HepG2 (cell line): ENCODE measurements at regions not wholly inside any gene's neighbourhood (a gene's known extent, or its start where the extent isn't known, plus 50 kb on each side); places are given as distances from the start of the nearest gene placed in this dataset.

ENCODE experiments used
- ATAC-seq: fragments of 200-7000 bp; cut with Tn5 transposase; 3 replicates; pipeline ENCODE4 v1.9.1; 2020; ENCODE audit warnings: mild to moderate bottlenecking, moderate library complexity
- BruUV-seq: library from RNA; stranded (reverse); fragments of 400-500 nt; replicated peaks from 2 replicates; lab custom pipeline; 2021; lab: Mats Ljungman, UMichigan
- CTCF ChIA-PET: fragments of 300-600 bp; formaldehyde crosslinking; extraction: SDS; loops from one replicate; lab custom pipeline; 2021; ENCODE audit warnings: low total read pairs, inconsistent platforms, low intra/inter-chr PET ratio; lab: Yijun Ruan, JAX
- POLR2A ChIA-PET: fragments of 350-600 bp; sonication (Branson Sonifier 250); formaldehyde crosslinking; loops from one replicate; lab custom pipeline; 2020; ENCODE audit warnings: antibody characterized with exemption, inconsistent platforms; lab: Yijun Ruan, JAX
- DNase-seq: peaks from one replicate; pipeline ENCODE4 v3.0.0-alpha.2; 2015; ENCODE audit warnings: low spot score
- FAIRE-seq: peaks from 3 replicates; lab custom pipeline; 2011; peaks lifted over from hg19 to GRCh38; lab: Jason Lieb, UNC
- H2AFZ ChIP-seq: one replicate; pipeline ENCODE4 v1.6.1; 2011; ENCODE audit warnings: low read length, inconsistent platforms
- H3K27ac ChIP-seq: fragments of 300-600 bp; 3 replicates; pipeline ENCODE4 v1.8.0; 2011; ENCODE audit warnings: mixed run types, mild to moderate bottlenecking, mixed read lengths, low read length, inconsistent platforms; ENCODE audit not compliant: insufficient read depth; ENCODE audit errors: extremely low read length
- H3K27me3 ChIP-seq, 2 experiments: fragments of 200-600 bp in 1 of 2; 2 replicates in 1 of 2; 3 replicates in 1 of 2; pipeline versions ENCODE4 v1.6.0 to v1.8.0; 2011; ENCODE audit warnings: low read length in 2 of 2, mild to moderate bottlenecking in 2 of 2, moderate library complexity in 2 of 2, inconsistent platforms in 1 of 2; ENCODE audit not compliant: insufficient read depth in 2 of 2, control insufficient read depth in 1 of 2
- H3K36me3 ChIP-seq, 2 experiments: fragments of 200-600 bp in 1 of 2; replicated peaks in 1 of 2; 2 replicates in 1 of 2; 3 replicates in 1 of 2; pipeline versions ENCODE4 v1.5.1 to v1.8.0; 2011; ENCODE audit warnings: low read length in 2 of 2, inconsistent platforms in 1 of 2; ENCODE audit not compliant: insufficient read depth in 2 of 2, control insufficient read depth in 1 of 2
- H3K4me1 ChIP-seq: 2 replicates; pipeline ENCODE4 v1.5.1; 2012; ENCODE audit warnings: low read length, inconsistent platforms; ENCODE audit not compliant: insufficient read depth
- H3K4me2 ChIP-seq: 2 replicates; pipeline ENCODE4 v1.6.0; 2011; ENCODE audit warnings: low read depth, low read length, inconsistent platforms
- H3K4me3 ChIP-seq, 3 experiments: fragments of 200-600 bp in 1 of 3; sonication (generic), shearing (Covaris generic) in 1 of 3; replicated peaks in 1 of 3; 2 replicates each; pipeline ENCODE4 v1.5.1; 2011 to 2016; ENCODE audit warnings: low read length in 3 of 3, inconsistent platforms in 2 of 3, low read depth in 2 of 3, mild to moderate bottlenecking in 2 of 3, control low read depth in 1 of 3, mixed read lengths in 1 of 3; ENCODE audit not compliant: insufficient read depth in 1 of 3
- H3K79me2 ChIP-seq: one replicate; pipeline ENCODE4 v1.6.1; 2011; ENCODE audit warnings: low read length, inconsistent platforms; ENCODE audit not compliant: insufficient read depth
- H3K9ac ChIP-seq: 2 replicates; pipeline ENCODE4 v1.6.0; 2011; ENCODE audit warnings: mild to moderate bottlenecking, low read depth, low read length, inconsistent platforms; ENCODE audit not compliant: insufficient read depth
- H3K9me3 ChIP-seq: 2 replicates; pipeline ENCODE4 v1.5.1; 2012; ENCODE audit warnings: mild to moderate bottlenecking, low read length
- H4K20me1 ChIP-seq: 2 replicates; pipeline ENCODE4 v1.6.0; 2011; ENCODE audit warnings: inconsistent platforms, mild to moderate bottlenecking, low read length, moderate library complexity; ENCODE audit not compliant: insufficient read depth
- GPN1 ChIP-seq: sonication (generic); formaldehyde crosslinking; IDR thresholded peaks from 2 replicates; pipeline ENCODE4 v1.5.1; 2020; ENCODE audit warnings: missing genetic modification reagents, borderline replicate concordance
- RBM39 ChIP-seq: fragments of 200-400 bp; formaldehyde crosslinking; IDR thresholded peaks from one replicate; pipeline ENCODE4 v1.6.1; 2018; ENCODE audit warnings: antibody characterized with exemption, mild to moderate bottlenecking, low read depth, low read length; ENCODE audit not compliant: poor library complexity, severe bottlenecking
- ZNF468 ChIP-seq: sonication (generic); formaldehyde crosslinking; IDR thresholded peaks from 2 replicates; pipeline ENCODE4 v1.8.0; 2022; ENCODE audit warnings: mild to moderate bottlenecking, moderate library complexity, missing genetic modification reagents
- ZNF768 ChIP-seq: sonication (generic); formaldehyde crosslinking; IDR thresholded peaks from 2 replicates; pipeline ENCODE4 v1.4.0; 2020; ENCODE audit warnings: missing genetic modification reagents
- WGBS: methylation state at CpG from one replicate; pipeline ENCODE4 v1.1.6; 2017; ENCODE audit warnings: low lambda C conversion rate; 5-methylcytosine and 5-hydroxymethylcytosine counted together
- in situ Hi-C: cut with HindIII; loops from 2 replicates; pipeline ENCODE4 v1.10.0; 2017; ENCODE audit warnings: low pct_unique_long_range_greater_than_20kb; ENCODE audit not compliant: extremely low pct_ligation_motif_present
- intact Hi-C: fragments of 100-400 bp; cut with micrococcal nuclease; formaldehyde crosslinking; loops from one replicate; pipeline ENCODE4 v1.10.0; 2022; ENCODE audit not compliant: unreplicated experiment
- TF ChIP-seq, protein P1 (sequence below): sonication (generic); formaldehyde crosslinking; conservative IDR thresholded peaks from 2 replicates; pipeline ENCODE4 v1.4.0; 2020; ENCODE audit warnings: missing genetic modification reagents
- TF ChIP-seq, protein P2 (sequence below): sonication (generic); formaldehyde crosslinking; IDR thresholded peaks from 2 replicates; pipeline ENCODE4 v1.5.0; 2020; ENCODE audit warnings: missing genetic modification reagents
- TF ChIP-seq, protein P3 (sequence below): sonication (generic); formaldehyde crosslinking; IDR thresholded peaks from 2 replicates; pipeline ENCODE4 v1.4.0; 2020; ENCODE audit warnings: missing genetic modification reagents

DNA sequence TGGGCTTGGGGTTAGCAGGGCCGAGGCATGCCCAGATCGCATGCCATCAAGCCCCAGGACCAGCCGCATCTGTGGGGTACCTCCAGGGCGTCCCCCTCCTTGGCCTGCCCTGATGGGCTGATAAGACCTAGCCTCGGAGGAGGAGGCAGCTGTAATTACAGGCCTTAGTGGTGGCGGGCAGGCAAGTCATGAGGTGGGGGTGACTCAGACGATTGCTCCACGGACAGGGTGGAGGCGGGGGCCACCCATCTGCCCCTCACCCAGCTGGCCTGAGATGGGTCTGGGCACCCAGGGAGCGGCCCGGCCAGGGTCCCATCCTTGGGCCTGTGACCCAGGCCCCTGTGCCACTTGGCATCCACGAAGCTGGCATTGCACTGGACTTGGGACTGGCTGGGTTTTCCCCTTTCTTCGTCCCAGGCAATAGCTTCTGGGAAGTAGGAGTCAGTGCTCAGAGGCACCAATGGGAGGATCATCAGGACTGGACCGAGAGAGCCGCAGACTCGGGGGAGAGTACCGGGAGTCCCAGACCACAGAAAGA, 57.5 kb downstream of the CEBPB start (continued):
- TF ChIP-seq, protein P1, sequence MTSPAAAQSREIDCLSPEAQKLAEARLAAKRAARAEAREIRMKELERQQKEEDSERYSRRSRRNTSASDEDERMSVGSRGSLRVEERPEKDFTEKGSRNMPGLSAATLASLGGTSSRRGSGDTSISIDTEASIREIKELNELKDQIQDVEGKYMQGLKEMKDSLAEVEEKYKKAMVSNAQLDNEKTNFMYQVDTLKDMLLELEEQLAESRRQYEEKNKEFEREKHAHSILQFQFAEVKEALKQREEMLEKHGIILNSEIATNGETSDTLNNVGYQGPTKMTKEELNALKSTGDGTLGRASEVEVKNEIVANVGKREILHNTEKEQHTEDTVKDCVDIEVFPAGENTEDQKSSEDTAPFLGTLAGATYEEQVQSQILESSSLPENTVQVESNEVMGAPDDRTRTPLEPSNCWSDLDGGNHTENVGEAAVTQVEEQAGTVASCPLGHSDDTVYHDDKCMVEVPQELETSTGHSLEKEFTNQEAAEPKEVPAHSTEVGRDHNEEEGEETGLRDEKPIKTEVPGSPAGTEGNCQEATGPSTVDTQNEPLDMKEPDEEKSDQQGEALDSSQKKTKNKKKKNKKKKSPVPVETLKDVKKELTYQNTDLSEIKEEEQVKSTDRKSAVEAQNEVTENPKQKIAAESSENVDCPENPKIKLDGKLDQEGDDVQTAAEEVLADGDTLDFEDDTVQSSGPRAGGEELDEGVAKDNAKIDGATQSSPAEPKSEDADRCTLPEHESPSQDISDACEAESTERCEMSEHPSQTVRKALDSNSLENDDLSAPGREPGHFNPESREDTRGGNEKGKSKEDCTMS (CRISPR knock-in tag): no peak
- TF ChIP-seq ZNF468 (CRISPR knock-in tag): 0 out of 2 replicates have a peak, but pooled peaks have one; percentile 57

DNA sequence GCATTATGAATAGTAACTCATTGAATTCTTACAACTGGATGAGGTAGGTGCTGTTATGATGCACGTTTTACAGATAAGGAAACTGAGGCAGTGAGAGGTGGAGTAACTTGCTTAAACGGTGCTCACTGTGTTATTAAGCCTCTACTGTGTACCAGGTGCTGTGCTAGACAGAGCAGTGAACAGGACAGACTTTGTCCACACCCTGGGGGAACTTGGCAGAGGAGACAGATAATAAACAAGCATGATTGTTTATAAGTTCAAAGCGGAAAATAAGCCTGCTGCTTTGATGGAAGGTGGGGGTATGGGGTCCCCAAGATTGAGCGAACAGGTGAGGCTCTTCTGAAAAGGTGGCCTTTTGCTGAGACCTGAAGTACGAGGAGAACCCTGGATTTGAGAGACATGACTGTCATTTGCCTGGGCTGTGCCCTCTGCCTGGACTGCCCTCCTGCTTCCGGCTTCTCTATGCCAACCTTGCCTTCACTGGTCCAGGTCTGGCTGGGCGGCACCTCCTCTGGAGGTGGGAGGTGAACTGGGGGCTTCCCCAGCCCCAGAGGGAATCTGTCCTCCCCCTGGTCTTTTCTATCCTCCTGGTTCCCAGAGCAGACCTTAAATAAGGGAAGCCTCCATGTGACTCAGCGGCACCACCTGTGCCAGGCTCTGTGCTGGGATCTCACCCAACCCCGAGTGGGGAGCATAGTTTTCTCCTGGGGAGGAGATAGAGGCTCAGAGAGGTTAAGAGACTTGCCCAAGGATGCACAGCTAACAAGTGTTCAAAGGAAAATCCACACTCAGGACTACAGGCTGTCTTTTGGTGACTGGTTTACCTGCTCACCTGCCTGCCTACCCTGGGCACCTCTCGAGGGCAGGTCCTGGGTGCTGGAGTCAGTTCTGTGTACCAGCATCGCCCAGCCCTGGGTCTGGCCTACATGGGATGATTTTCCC, 59.1 kb downstream of the CEBPB start:
- no peaks in the 10 kb centered on the region for H3K79me2 ChIP-seq
- H3K27ac ChIP-seq: no peak overlapping the region
- in situ Hi-C loops: no loop called here
- CTCF ChIA-PET: no interaction called here
- 21% methylated on average over 11 of the region's 11 CpGs for WGBS
- no peak overlapping the region for H3K4me3 ChIP-seq
- DNase-seq (no peak), ATAC-seq (no peak), FAIRE-seq (no peak)
- peaks cover 60% of the 10 kb centered on the region for H3K4me1 ChIP-seq
- TF ChIP-seq, protein P2, sequence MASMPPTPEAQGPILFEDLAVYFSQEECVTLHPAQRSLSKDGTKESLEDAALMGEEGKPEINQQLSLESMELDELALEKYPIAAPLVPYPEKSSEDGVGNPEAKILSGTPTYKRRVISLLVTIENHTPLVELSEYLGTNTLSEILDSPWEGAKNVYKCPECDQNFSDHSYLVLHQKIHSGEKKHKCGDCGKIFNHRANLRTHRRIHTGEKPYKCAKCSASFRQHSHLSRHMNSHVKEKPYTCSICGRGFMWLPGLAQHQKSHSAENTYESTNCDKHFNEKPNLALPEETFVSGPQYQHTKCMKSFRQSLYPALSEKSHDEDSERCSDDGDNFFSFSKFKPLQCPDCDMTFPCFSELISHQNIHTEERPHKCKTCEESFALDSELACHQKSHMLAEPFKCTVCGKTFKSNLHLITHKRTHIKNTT: no peak
- no peak for TF ChIP-seq GPN1 (CRISPR knock-in tag)
- TF ChIP-seq, protein P3, sequence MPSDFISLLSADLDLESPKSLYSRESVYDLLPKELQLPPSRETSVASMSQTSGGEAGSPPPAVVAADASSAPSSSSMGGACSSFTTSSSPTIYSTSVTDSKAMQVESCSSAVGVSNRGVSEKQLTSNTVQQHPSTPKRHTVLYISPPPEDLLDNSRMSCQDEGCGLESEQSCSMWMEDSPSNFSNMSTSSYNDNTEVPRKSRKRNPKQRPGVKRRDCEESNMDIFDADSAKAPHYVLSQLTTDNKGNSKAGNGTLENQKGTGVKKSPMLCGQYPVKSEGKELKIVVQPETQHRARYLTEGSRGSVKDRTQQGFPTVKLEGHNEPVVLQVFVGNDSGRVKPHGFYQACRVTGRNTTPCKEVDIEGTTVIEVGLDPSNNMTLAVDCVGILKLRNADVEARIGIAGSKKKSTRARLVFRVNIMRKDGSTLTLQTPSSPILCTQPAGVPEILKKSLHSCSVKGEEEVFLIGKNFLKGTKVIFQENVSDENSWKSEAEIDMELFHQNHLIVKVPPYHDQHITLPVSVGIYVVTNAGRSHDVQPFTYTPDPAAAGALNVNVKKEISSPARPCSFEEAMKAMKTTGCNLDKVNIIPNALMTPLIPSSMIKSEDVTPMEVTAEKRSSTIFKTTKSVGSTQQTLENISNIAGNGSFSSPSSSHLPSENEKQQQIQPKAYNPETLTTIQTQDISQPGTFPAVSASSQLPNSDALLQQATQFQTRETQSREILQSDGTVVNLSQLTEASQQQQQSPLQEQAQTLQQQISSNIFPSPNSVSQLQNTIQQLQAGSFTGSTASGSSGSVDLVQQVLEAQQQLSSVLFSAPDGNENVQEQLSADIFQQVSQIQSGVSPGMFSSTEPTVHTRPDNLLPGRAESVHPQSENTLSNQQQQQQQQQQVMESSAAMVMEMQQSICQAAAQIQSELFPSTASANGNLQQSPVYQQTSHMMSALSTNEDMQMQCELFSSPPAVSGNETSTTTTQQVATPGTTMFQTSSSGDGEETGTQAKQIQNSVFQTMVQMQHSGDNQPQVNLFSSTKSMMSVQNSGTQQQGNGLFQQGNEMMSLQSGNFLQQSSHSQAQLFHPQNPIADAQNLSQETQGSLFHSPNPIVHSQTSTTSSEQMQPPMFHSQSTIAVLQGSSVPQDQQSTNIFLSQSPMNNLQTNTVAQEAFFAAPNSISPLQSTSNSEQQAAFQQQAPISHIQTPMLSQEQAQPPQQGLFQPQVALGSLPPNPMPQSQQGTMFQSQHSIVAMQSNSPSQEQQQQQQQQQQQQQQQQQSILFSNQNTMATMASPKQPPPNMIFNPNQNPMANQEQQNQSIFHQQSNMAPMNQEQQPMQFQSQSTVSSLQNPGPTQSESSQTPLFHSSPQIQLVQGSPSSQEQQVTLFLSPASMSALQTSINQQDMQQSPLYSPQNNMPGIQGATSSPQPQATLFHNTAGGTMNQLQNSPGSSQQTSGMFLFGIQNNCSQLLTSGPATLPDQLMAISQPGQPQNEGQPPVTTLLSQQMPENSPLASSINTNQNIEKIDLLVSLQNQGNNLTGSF (CRISPR knock-in tag): no peak
- peak; percentile 5 for TF ChIP-seq RBM39
- TF ChIP-seq ZNF768: peak; percentile 98
- no peak overlapping the region for H3K4me2 ChIP-seq
- H3K27me3 ChIP-seq: peaks cover 18 to 48% of the 10 kb centered on the region in 2 experiments; a peak in 4 of 5 replicates
- H3K9me3 ChIP-seq: no peaks in the 10 kb centered on the region
- H4K20me1 ChIP-seq: no peaks in the 10 kb centered on the region
- no peak overlapping the region for H2AFZ ChIP-seq
- POLR2A ChIA-PET: no interaction called here
- H3K9ac ChIP-seq: no peak overlapping the region
- no TSS peak for BruUV-seq
- intact Hi-C loops: loop anchor here (10.0 kb wide), 1 partner anchor 55 kb away; the partner anchor contains the start of gene CEBPB
- no peaks in the 10 kb centered on the region for H3K36me3 ChIP-seq
